ENCODE measurements at regions not wholly inside any gene's neighbourhood (a gene's known extent, or its start where the extent isn't known, plus 50 kb on each side); places are given as distances from the start of the nearest gene placed in this dataset.

DNA sequence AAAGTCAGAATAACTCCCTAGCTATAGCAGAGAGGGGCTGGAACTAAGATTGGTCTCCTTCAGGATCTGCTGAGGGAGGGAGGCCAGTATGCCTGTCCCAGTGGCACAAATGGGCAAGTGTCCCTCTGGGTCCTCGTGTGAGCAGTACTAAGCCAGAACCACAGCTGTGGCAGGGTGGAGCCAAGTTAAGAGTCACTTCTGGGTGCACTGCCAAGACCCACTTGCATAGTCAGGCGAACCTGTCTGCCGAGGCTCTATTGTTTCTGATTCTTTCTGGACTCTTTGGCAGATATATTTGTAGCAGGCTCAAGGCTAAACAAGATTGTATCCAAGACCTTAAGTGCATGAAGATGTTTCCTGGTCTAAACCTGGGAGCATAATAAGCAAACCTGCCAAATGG lies 1123.7 kb upstream of the POU3F4 start:
- no peaks in the 10 kb centered on the region for H3K79me2 ChIP-seq (ENCODE audit: insufficient read depth, low read length)
- H3K27ac ChIP-seq (ENCODE audit: low read depth, low read length) = no peak overlapping the region
- POLR2A ChIA-PET = no interaction called here
- H3K4me1 ChIP-seq (ENCODE audit: control insufficient read depth in 1 of 2, insufficient read depth in 2 of 2, low read length in 2 of 2) = no peaks in the 10 kb centered on the region
- H2AFZ ChIP-seq (ENCODE audit: low read depth, low read length, poor library complexity, severe bottlenecking) = no peak overlapping the region
- H3K4me3 ChIP-seq (replicated peaks in 1 of 2; ENCODE audit: low read depth in 1 of 2, low read length in 2 of 2) = no peak overlapping the region
- no peak overlapping the region for H3K9ac ChIP-seq (ENCODE audit: low read length)
- H3K36me3 ChIP-seq (ENCODE audit: control insufficient read depth in 1 of 2, insufficient read depth in 2 of 2, low read length in 2 of 2) = no peaks in the 10 kb centered on the region
- no peak for TF ChIP-seq SRF (IDR thresholded peaks at IDR 0.05; ENCODE audit: low read depth)
- TF ChIP-seq CBX3 (IDR thresholded peaks at IDR 0.05; ENCODE audit: low read depth) = no peak
- TF ChIP-seq CEBPB (IDR thresholded peaks at IDR 0.05; ENCODE audit: low read depth) = no peak
- no peak for TF ChIP-seq TCF7L2 (IDR thresholded peaks at IDR 0.05; ENCODE audit: borderline replicate concordance, extremely low read depth, insufficient read depth, insufficient read length)
- TF ChIP-seq ELF1 (IDR thresholded peaks at IDR 0.05; ENCODE audit: borderline replicate concordance, low read depth) = no peak
- TF ChIP-seq, protein P1, sequence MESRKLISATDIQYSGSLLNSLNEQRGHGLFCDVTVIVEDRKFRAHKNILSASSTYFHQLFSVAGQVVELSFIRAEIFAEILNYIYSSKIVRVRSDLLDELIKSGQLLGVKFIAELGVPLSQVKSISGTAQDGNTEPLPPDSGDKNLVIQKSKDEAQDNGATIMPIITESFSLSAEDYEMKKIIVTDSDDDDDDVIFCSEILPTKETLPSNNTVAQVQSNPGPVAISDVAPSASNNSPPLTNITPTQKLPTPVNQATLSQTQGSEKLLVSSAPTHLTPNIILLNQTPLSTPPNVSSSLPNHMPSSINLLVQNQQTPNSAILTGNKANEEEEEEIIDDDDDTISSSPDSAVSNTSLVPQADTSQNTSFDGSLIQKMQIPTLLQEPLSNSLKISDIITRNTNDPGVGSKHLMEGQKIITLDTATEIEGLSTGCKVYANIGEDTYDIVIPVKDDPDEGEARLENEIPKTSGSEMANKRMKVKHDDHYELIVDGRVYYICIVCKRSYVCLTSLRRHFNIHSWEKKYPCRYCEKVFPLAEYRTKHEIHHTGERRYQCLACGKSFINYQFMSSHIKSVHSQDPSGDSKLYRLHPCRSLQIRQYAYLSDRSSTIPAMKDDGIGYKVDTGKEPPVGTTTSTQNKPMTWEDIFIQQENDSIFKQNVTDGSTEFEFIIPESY (IDR thresholded peaks at IDR 0.05; ENCODE audit: extremely low read depth, insufficient replicate concordance, low read length) = no peak
- TF ChIP-seq RAD21 (IDR thresholded peaks at IDR 0.05; ENCODE audit: low read depth) = no peak
- no peak for TF ChIP-seq POLR2AphosphoS5 (IDR thresholded peaks at IDR 0.05; ENCODE audit: low read depth, low read length)
- TF ChIP-seq EGR1 (IDR thresholded peaks at IDR 0.05; ENCODE audit: low read depth) = no peak
- TF ChIP-seq SIN3A (IDR thresholded peaks at IDR 0.05; ENCODE audit: low read depth) = no peak
- TF ChIP-seq, protein P2, sequence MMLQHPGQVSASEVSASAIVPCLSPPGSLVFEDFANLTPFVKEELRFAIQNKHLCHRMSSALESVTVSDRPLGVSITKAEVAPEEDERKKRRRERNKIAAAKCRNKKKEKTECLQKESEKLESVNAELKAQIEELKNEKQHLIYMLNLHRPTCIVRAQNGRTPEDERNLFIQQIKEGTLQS (IDR thresholded peaks at IDR 0.05) = no peak
- TF ChIP-seq SP1 (IDR thresholded peaks at IDR 0.05; ENCODE audit: low read depth) = no peak
- TF ChIP-seq, protein P3, sequence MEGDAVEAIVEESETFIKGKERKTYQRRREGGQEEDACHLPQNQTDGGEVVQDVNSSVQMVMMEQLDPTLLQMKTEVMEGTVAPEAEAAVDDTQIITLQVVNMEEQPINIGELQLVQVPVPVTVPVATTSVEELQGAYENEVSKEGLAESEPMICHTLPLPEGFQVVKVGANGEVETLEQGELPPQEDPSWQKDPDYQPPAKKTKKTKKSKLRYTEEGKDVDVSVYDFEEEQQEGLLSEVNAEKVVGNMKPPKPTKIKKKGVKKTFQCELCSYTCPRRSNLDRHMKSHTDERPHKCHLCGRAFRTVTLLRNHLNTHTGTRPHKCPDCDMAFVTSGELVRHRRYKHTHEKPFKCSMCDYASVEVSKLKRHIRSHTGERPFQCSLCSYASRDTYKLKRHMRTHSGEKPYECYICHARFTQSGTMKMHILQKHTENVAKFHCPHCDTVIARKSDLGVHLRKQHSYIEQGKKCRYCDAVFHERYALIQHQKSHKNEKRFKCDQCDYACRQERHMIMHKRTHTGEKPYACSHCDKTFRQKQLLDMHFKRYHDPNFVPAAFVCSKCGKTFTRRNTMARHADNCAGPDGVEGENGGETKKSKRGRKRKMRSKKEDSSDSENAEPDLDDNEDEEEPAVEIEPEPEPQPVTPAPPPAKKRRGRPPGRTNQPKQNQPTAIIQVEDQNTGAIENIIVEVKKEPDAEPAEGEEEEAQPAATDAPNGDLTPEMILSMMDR (IDR thresholded peaks at IDR 0.05 in 2 of 3, conservative IDR thresholded peaks at IDR 0.05 in 1 of 3; ENCODE audit: borderline replicate concordance in 1 of 3, insufficient read depth in 1 of 3, low read depth in 2 of 3, low read length in 2 of 3) = no peak
- no peak for TF ChIP-seq ZFX (IDR thresholded peaks at IDR 0.05)
- no peak for TF ChIP-seq ZNF274 (IDR thresholded peaks at IDR 0.05; ENCODE audit: low read depth, low read length)
- TF ChIP-seq JUND (IDR thresholded peaks at IDR 0.05) = no peak
- TF ChIP-seq EZH2 (IDR thresholded peaks at IDR 0.05) = no peak
- TF ChIP-seq POLR2A (IDR thresholded peaks at IDR 0.05; ENCODE audit: borderline replicate concordance, extremely low read depth, insufficient read depth, insufficient read length) = no peak
- TF ChIP-seq EZH2phosphoT487 (IDR thresholded peaks at IDR 0.05; ENCODE audit: borderline replicate concordance) = no peak
- DNase-seq (ENCODE audit: low read depth, low spot score) (no peak), ATAC-seq (no peak)
- H4K20me1 ChIP-seq (ENCODE audit: insufficient read depth) = no peaks in the 10 kb centered on the region
- H3K9me2 ChIP-seq (ENCODE audit: insufficient read depth) = no peaks in the 10 kb centered on the region
- CTCF ChIA-PET = no interaction called here
- RAD21 ChIA-PET (ENCODE audit: low non-redundant PET in 1 of 2, low total read pairs in 2 of 2, uncharacterized antibody in 2 of 2, unreplicated experiment in 2 of 2) = no interaction called here
- BruUV-seq (replicated peaks) = no TSS peak
- no peak overlapping the region for H3K4me2 ChIP-seq (ENCODE audit: low read length)
- no peaks in the 10 kb centered on the region for H3K9me3 ChIP-seq (ENCODE audit: control insufficient read depth in 1 of 2, insufficient read depth in 1 of 2, low read depth in 1 of 2, low read length in 2 of 2)
- no peaks in the 10 kb centered on the region for H3K27me3 ChIP-seq (ENCODE audit: insufficient read depth, low read length)
- intact Hi-C loops (cut with micrococcal nuclease) = no loop called here
